ENCODE measurements at regions not wholly inside any gene's neighbourhood (a gene's known extent, or its start where the extent isn't known, plus 50 kb on each side); places are given as distances from the start of the nearest gene placed in this dataset.

DNA sequence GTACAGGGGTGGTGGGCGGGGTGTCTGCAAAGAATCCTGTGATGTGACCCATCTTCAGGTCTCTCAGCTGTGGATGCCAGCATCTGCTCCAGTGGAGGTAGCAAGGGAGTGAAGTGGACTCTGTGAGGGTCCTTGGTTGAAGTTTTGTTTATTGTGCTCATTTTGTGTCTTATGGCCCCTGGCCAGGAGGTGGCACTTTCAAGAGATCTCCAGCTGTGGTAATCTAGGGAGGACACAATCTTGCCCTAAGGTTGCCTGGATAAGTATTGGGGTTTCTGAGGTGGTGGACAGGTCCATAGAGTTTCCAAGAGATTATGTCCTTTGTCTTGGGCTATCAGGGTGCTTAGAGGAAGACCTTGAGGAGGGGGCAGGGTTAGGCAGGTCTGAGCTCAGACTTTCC lies 260.7 kb downstream of the CCDC59 start:
- no peaks in the 10 kb centered on the region for H3K9me3 Mint-ChIP-seq (ENCODE audit: unreplicated experiment)
- no peak overlapping the region for H3K4me3 Mint-ChIP-seq (ENCODE audit: unreplicated experiment)
- no peaks in the 10 kb centered on the region for H3K36me3 Mint-ChIP-seq (ENCODE audit: low read depth, unreplicated experiment)
- Histone ChIP-seq H3K36me3 (ENCODE audit: insufficient read depth, low read length) (no peaks in the 10 kb centered on the region), H3K27ac (ENCODE audit: low read depth, low read length) (no peak overlapping the region), H3K9me3 (ENCODE audit: insufficient read depth, low read depth, low read length) (no peaks in the 10 kb centered on the region), H3K4me2 (ENCODE audit: low read length) (no peak overlapping the region), H3K9ac (ENCODE audit: low read length) (no peak overlapping the region), H2AFZ (ENCODE audit: low read depth, low read length) (no peak overlapping the region), H4K20me1 (ENCODE audit: insufficient read depth, low read length) (no peaks in the 10 kb centered on the region), H3K4me1 (ENCODE audit: insufficient read depth, low read length) (no peaks in the 10 kb centered on the region), H3K27me3 (ENCODE audit: insufficient read depth, low read length) (no peaks in the 10 kb centered on the region), H3K79me2 (ENCODE audit: insufficient read depth, low read length) (no peaks in the 10 kb centered on the region), H3K4me3 (ENCODE audit: insufficient read depth, low read depth, low read length) (no peak overlapping the region)
- H3K27me3 Mint-ChIP-seq (ENCODE audit: low read depth, unreplicated experiment), result no peaks in the 10 kb centered on the region
- H3K27ac Mint-ChIP-seq (ENCODE audit: unreplicated experiment), result no peak overlapping the region
- TF ChIP-seq EZH2 (IDR thresholded peaks at IDR 0.05; ENCODE audit: insufficient read depth, low read length), result no peak
- TF ChIP-seq, protein P1, sequence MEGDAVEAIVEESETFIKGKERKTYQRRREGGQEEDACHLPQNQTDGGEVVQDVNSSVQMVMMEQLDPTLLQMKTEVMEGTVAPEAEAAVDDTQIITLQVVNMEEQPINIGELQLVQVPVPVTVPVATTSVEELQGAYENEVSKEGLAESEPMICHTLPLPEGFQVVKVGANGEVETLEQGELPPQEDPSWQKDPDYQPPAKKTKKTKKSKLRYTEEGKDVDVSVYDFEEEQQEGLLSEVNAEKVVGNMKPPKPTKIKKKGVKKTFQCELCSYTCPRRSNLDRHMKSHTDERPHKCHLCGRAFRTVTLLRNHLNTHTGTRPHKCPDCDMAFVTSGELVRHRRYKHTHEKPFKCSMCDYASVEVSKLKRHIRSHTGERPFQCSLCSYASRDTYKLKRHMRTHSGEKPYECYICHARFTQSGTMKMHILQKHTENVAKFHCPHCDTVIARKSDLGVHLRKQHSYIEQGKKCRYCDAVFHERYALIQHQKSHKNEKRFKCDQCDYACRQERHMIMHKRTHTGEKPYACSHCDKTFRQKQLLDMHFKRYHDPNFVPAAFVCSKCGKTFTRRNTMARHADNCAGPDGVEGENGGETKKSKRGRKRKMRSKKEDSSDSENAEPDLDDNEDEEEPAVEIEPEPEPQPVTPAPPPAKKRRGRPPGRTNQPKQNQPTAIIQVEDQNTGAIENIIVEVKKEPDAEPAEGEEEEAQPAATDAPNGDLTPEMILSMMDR (IDR thresholded peaks at IDR 0.05; ENCODE audit: insufficient read depth, low read depth, low read length), result no peak
- DNase-seq (ENCODE audit: low read depth) (no peak), FAIRE-seq (no peak)
- H3K4me1 Mint-ChIP-seq (ENCODE audit: low read depth, unreplicated experiment), result no peaks in the 10 kb centered on the region

DNA sequence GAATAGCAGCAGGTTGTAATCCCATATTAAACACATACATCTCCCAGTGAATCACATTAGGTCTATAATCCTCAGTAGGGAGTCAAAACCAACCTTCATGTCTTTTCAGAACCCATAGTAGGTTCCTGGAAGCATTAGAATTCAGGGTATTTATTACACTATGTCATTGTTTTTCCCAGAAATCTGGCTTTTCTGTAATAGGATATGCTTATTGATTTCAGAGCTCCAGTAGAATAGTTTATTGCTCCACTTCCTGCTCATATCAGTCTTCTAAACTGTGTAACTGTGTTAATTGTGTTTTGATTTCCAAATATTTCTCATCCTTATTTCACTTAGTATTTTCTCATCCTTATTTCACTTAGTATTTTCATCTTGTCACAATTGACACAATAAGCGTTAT lies 268.0 kb downstream of the CCDC59 start:
- Histone ChIP-seq H3K9ac (ENCODE audit: low read length) (no peak overlapping the region), H3K9me3 (ENCODE audit: insufficient read depth, low read depth, low read length) (no peaks in the 10 kb centered on the region), H2AFZ (ENCODE audit: low read depth, low read length) (no peak overlapping the region), H3K4me2 (ENCODE audit: low read length) (no peak overlapping the region), H3K36me3 (ENCODE audit: insufficient read depth, low read length) (no peaks in the 10 kb centered on the region), H3K27ac (ENCODE audit: low read depth, low read length) (no peak overlapping the region), H3K27me3 (ENCODE audit: insufficient read depth, low read length) (no peaks in the 10 kb centered on the region), H4K20me1 (ENCODE audit: insufficient read depth, low read length) (no peaks in the 10 kb centered on the region), H3K79me2 (ENCODE audit: insufficient read depth, low read length) (no peaks in the 10 kb centered on the region), H3K4me3 (ENCODE audit: insufficient read depth, low read depth, low read length) (no peak overlapping the region), H3K4me1 (ENCODE audit: insufficient read depth, low read length) (no peaks in the 10 kb centered on the region)
- no peaks in the 10 kb centered on the region for H3K27me3 Mint-ChIP-seq (ENCODE audit: low read depth, unreplicated experiment)
- TF ChIP-seq, protein P1 (IDR thresholded peaks at IDR 0.05; ENCODE audit: insufficient read depth, low read depth, low read length), result no peak
- no peak for TF ChIP-seq EZH2 (IDR thresholded peaks at IDR 0.05; ENCODE audit: insufficient read depth, low read length)
- no peaks in the 10 kb centered on the region for H3K9me3 Mint-ChIP-seq (ENCODE audit: unreplicated experiment)
- DNase-seq (ENCODE audit: low read depth), result no peak
- no peak for FAIRE-seq
- H3K4me3 Mint-ChIP-seq (ENCODE audit: unreplicated experiment), result no peak overlapping the region
- no peaks in the 10 kb centered on the region for H3K36me3 Mint-ChIP-seq (ENCODE audit: low read depth, unreplicated experiment)
- H3K4me1 Mint-ChIP-seq (ENCODE audit: low read depth, unreplicated experiment), result no peaks in the 10 kb centered on the region
- H3K27ac Mint-ChIP-seq (ENCODE audit: unreplicated experiment), result no peak overlapping the region

DNA sequence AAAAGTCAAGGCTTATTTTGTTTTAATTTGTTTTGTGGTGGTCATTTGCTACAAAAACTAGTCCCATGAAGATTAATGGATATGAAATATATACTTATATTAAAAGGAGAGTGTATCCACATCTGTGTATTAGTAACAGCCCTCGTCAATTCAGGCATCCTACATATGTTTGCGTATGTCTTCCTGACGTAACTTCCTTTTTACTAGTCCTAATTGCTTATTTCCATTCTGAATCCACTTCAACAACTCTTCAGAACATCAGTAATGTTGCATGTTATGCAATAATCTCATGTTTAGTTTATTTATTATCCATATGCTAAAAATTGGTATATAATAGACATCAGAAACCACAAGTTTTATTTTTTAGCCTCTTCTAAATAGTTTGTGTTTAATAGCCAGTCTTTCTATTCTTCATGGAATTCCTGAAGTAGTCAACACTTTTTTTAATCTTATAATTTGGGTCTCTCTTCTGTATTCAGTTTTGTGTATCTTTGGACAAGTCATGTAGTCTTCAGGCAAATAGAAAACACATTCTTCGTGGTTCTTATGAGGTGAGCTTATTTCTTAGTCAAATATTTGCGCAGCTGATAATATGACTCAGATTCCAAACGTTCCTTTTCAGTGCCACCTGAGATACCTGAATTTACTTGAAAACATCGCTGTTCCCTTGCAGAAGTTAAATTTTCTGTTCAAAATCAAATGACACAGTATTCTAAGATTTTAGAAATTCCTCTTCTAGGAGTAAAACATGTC lies 268.6 kb downstream of the CCDC59 start:
- Histone ChIP-seq H3K27me3 (ENCODE audit: insufficient read depth, low read length) (no peaks in the 10 kb centered on the region), H2AFZ (ENCODE audit: low read depth, low read length) (no peak overlapping the region), H3K27ac (ENCODE audit: low read depth, low read length) (no peak overlapping the region), H3K4me2 (ENCODE audit: low read length) (no peak overlapping the region), H3K9me3 (ENCODE audit: insufficient read depth, low read depth, low read length) (no peaks in the 10 kb centered on the region), H3K36me3 (ENCODE audit: insufficient read depth, low read length) (no peaks in the 10 kb centered on the region), H4K20me1 (ENCODE audit: insufficient read depth, low read length) (no peaks in the 10 kb centered on the region), H3K79me2 (ENCODE audit: insufficient read depth, low read length) (no peaks in the 10 kb centered on the region), H3K9ac (ENCODE audit: low read length) (no peak overlapping the region), H3K4me3 (ENCODE audit: insufficient read depth, low read depth, low read length) (no peak overlapping the region), H3K4me1 (ENCODE audit: insufficient read depth, low read length) (no peaks in the 10 kb centered on the region)
- Mint-ChIP-seq H3K9me3 (ENCODE audit: unreplicated experiment) (no peaks in the 10 kb centered on the region), H3K27ac (ENCODE audit: unreplicated experiment) (no peak overlapping the region), H3K4me3 (ENCODE audit: unreplicated experiment) (no peak overlapping the region), H3K36me3 (ENCODE audit: low read depth, unreplicated experiment) (no peaks in the 10 kb centered on the region), H3K27me3 (ENCODE audit: low read depth, unreplicated experiment) (no peaks in the 10 kb centered on the region), H3K4me1 (ENCODE audit: low read depth, unreplicated experiment) (no peaks in the 10 kb centered on the region)
- FAIRE-seq (no peak), DNase-seq (ENCODE audit: low read depth) (no peak)
- no peak for TF ChIP-seq EZH2 (IDR thresholded peaks at IDR 0.05; ENCODE audit: insufficient read depth, low read length)
- TF ChIP-seq, protein P1 (IDR thresholded peaks at IDR 0.05; ENCODE audit: insufficient read depth, low read depth, low read length), result no peak

All from astrocyte (in vitro differentiated cells and primary cell).